GM23338 (cell line): ENCODE measurements at regions not wholly inside any gene's neighbourhood (a gene's known extent, or its start where the extent isn't known, plus 50 kb on each side); places are given as distances from the start of the nearest gene placed in this dataset.
"Not testable (repeated sequence)": the region's sequence is repeated elsewhere in the genome, so short reads cannot be mapped to it uniquely, and the experiment has no call there.

Source experiments
- ATAC-seq: fragments of 200-7000 bp; cut with Tn5 transposase; 3 replicates; pipeline ENCODE4 v1.9.1; 2020
- DNase-seq: peaks from one replicate; pipeline ENCODE4 v3.0.0-alpha.2; 2015; ENCODE audit warnings: low spot score
- H2AFZ ChIP-seq: fragments of 200-600 bp; sonication (generic); 2 replicates; pipeline ENCODE4 v1.8.0; 2016; ENCODE audit warnings: antibody characterized with exemption, mild to moderate bottlenecking, moderate library complexity
- H3F3A ChIP-seq: fragments of 200-600 bp; sonication (generic); replicated peaks from 2 replicates; pipeline ENCODE4 v1.8.0; 2017; ENCODE audit warnings: antibody characterized with exemption, mixed run types, low read depth
- H3K27ac ChIP-seq: fragments of 200-600 bp; sonication (generic); 2 replicates; pipeline ENCODE4 v1.6.1; 2016; ENCODE audit warnings: low read depth
- H3K27me3 ChIP-seq: fragments of 200-600 bp; sonication (generic); 2 replicates; pipeline ENCODE4 v1.8.0; 2016; ENCODE audit warnings: mild to moderate bottlenecking, mixed run types, moderate library complexity; ENCODE audit not compliant: insufficient read depth
- H3K36me3 ChIP-seq: fragments of 200-600 bp; sonication (generic); 2 replicates; pipeline ENCODE4 v1.8.0; 2016; ENCODE audit warnings: mild to moderate bottlenecking; ENCODE audit not compliant: insufficient read depth
- H3K4me1 ChIP-seq: fragments of 200-600 bp; sonication (generic); 2 replicates; pipeline ENCODE4 v1.8.0; 2016; ENCODE audit warnings: mild to moderate bottlenecking, moderate library complexity; ENCODE audit not compliant: insufficient read depth
- H3K4me2 ChIP-seq: fragments of 200-600 bp; sonication (generic); 2 replicates; pipeline ENCODE4 v1.7.1; 2017; ENCODE audit warnings: mixed run types
- H3K4me3 ChIP-seq: fragments of 200-600 bp; sonication (generic); 2 replicates; pipeline ENCODE4 v1.6.1; 2016; ENCODE audit warnings: mixed run types
- H3K79me2 ChIP-seq: fragments of 200-600 bp; sonication (generic); replicated peaks from 2 replicates; pipeline ENCODE4 v1.8.0; 2017; ENCODE audit warnings: mild to moderate bottlenecking; ENCODE audit not compliant: insufficient read depth
- H3K9me2 ChIP-seq: fragments of 200-600 bp; sonication (generic); 2 replicates; pipeline ENCODE4 v1.8.0; 2017; ENCODE audit not compliant: insufficient read depth
- H4K20me1 ChIP-seq: fragments of 200-600 bp; sonication (generic); replicated peaks from 2 replicates; pipeline ENCODE4 v1.8.0; 2017; ENCODE audit warnings: mild to moderate bottlenecking; ENCODE audit not compliant: insufficient read depth
- H3K27ac Mint-ChIP-seq: 2 replicates; pipeline ENCODE4 v1.8.0; 2020; ENCODE audit warnings: inconsistent platforms, mild to moderate bottlenecking, moderate library complexity, mixed read lengths
- H3K27me3 Mint-ChIP-seq: 3 replicates; pipeline ENCODE4 v1.8.0; 2022; ENCODE audit warnings: low read depth, mild to moderate bottlenecking, moderate library complexity, mixed read lengths, inconsistent platforms; ENCODE audit not compliant: insufficient read depth, poor library complexity
- H3K36me3 Mint-ChIP-seq: 3 replicates; pipeline ENCODE4 v1.8.0; 2021; ENCODE audit warnings: low read depth, mild to moderate bottlenecking, inconsistent platforms, moderate library complexity, mixed read lengths
- H3K4me1 Mint-ChIP-seq: 3 replicates; pipeline ENCODE4 v1.8.0; 2020; ENCODE audit warnings: mild to moderate bottlenecking, inconsistent platforms, mixed read lengths
- H3K4me3 Mint-ChIP-seq: 3 replicates; pipeline ENCODE4 v1.8.0; 2021; ENCODE audit warnings: moderate library complexity, mild to moderate bottlenecking, inconsistent platforms, mixed read lengths
- H3K9me3 Mint-ChIP-seq: 3 replicates; pipeline ENCODE4 v1.8.0; 2020; ENCODE audit warnings: moderate library complexity, mild to moderate bottlenecking, inconsistent platforms, mixed read lengths
- EZH2 ChIP-seq: fragments of 200-600 bp; sonication (generic); IDR thresholded peaks from one replicate; pipeline ENCODE4 v1.8.0; 2017; ENCODE audit warnings: antibody characterized with exemption, mild to moderate bottlenecking, low read depth; ENCODE audit not compliant: unreplicated experiment
- JUNB ChIP-seq: IDR thresholded peaks from one replicate; pipeline ENCODE4 v1.6.1; 2016; ENCODE audit warnings: antibody characterized with exemption; ENCODE audit not compliant: unreplicated experiment
- NANOG ChIP-seq: IDR thresholded peaks from 2 replicates; pipeline ENCODE4 v1.6.1; 2016; ENCODE audit warnings: antibody characterized with exemption, borderline replicate concordance
- STAT1 ChIP-seq: IDR thresholded peaks from one replicate; pipeline ENCODE4 v1.6.1; 2016; ENCODE audit warnings: antibody characterized with exemption; ENCODE audit not compliant: unreplicated experiment
- ZNF114 ChIP-seq: fragments of 250-450 bp; sonication (Bioruptor Pico); IDR thresholded peaks from 2 replicates; pipeline ENCODE4 v1.5.0; 2020; ENCODE audit warnings: mild to moderate bottlenecking, moderate library complexity
- TF ChIP-seq, protein P1 (sequence below), 2 experiments: fragments of 200-600 bp in 1 of 2; sonication (generic) in 1 of 2; conservative IDR thresholded peaks; 2 replicates each; pipeline versions ENCODE4 v1.5.1 to v1.6.1; 2016 to 2017; ENCODE audit warnings: antibody characterized with exemption in 2 of 2, low read depth in 2 of 2, mild to moderate bottlenecking in 2 of 2, moderate library complexity in 1 of 2
- TF ChIP-seq, protein P2 (sequence below): IDR thresholded peaks from 2 replicates; pipeline ENCODE4 v1.6.1; 2016; ENCODE audit warnings: antibody characterized with exemption
- TF ChIP-seq, protein P3 (sequence below): fragments of 250-450 bp; sonication (Bioruptor Pico); IDR thresholded peaks from 2 replicates; pipeline ENCODE4 v1.5.0; 2020; ENCODE audit warnings: mild to moderate bottlenecking, moderate library complexity

DNA sequence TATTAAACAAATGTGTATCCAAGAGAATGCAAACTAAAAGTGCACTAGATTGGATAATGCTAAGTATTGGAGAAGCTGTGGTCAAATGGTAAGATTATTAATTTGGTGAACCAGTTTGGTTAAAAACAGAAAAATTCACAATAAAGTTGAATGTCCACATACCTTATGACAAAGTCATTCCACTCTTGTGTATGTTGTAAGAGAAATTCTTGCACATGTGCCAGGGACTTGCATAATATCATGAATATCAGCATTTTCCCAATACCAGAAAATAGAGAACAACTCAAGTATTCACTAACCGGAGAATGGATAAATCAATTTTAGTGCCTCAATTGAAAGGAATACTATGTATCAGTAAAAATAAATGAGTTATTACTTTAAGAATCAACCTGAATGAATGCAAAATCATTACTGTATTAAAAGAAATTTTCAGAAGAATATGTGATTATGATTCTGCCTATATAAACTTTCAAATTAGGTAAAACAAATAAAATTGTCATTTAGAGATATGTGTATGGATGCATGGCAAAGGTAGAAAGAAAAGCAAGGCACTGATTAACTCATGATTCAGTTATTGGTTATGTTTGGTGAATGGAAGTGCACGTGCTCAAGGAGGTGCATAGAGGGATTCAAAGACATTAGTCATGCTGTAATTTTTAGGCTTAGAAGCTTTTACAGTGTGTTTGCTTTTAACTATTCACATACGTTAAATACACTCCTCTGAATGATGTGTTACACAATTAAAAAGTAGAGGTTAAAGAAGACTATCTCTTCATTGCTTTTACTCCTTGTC, 217.4 kb upstream of the KCNK2 start:
- H3K36me3 Mint-ChIP-seq = peaks cover 8% of the 10 kb centered on the region; the same call in 2 of the 3 replicates
- H3K4me2 ChIP-seq = no peak overlapping the region
- H3K79me2 ChIP-seq = no peaks in the 10 kb centered on the region
- H3K4me1 ChIP-seq = no peaks in the 10 kb centered on the region
- H3K4me3 Mint-ChIP-seq = no peak overlapping the region
- no peaks in the 10 kb centered on the region for H4K20me1 ChIP-seq
- H3K9me2 ChIP-seq = no peaks in the 10 kb centered on the region
- no peak overlapping the region for H2AFZ ChIP-seq
- no peaks in the 10 kb centered on the region; the same call in 1 of the 2 replicates for H3K36me3 ChIP-seq
- peaks cover 8% of the 10 kb centered on the region for H3K9me3 Mint-ChIP-seq
- no peak overlapping the region for H3K27ac ChIP-seq
- H3K27me3 ChIP-seq = no peaks in the 10 kb centered on the region
- no peak overlapping the region for H3K4me3 ChIP-seq
- no peaks in the 10 kb centered on the region for H3K27me3 Mint-ChIP-seq
- H3F3A ChIP-seq = no peaks in the 10 kb centered on the region
- no peak overlapping the region for H3K27ac Mint-ChIP-seq
- ATAC-seq = no peak
- H3K4me1 Mint-ChIP-seq = no peaks in the 10 kb centered on the region
- DNase-seq = no peak
- TF ChIP-seq, protein P1, sequence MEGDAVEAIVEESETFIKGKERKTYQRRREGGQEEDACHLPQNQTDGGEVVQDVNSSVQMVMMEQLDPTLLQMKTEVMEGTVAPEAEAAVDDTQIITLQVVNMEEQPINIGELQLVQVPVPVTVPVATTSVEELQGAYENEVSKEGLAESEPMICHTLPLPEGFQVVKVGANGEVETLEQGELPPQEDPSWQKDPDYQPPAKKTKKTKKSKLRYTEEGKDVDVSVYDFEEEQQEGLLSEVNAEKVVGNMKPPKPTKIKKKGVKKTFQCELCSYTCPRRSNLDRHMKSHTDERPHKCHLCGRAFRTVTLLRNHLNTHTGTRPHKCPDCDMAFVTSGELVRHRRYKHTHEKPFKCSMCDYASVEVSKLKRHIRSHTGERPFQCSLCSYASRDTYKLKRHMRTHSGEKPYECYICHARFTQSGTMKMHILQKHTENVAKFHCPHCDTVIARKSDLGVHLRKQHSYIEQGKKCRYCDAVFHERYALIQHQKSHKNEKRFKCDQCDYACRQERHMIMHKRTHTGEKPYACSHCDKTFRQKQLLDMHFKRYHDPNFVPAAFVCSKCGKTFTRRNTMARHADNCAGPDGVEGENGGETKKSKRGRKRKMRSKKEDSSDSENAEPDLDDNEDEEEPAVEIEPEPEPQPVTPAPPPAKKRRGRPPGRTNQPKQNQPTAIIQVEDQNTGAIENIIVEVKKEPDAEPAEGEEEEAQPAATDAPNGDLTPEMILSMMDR (conservative IDR thresholded peaks at IDR 0.05; ENCODE audit: low read depth in 2 of 2) = no peak
- TF ChIP-seq, protein P2, sequence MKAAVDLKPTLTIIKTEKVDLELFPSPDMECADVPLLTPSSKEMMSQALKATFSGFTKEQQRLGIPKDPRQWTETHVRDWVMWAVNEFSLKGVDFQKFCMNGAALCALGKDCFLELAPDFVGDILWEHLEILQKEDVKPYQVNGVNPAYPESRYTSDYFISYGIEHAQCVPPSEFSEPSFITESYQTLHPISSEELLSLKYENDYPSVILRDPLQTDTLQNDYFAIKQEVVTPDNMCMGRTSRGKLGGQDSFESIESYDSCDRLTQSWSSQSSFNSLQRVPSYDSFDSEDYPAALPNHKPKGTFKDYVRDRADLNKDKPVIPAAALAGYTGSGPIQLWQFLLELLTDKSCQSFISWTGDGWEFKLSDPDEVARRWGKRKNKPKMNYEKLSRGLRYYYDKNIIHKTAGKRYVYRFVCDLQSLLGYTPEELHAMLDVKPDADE = no peak
- no peak for TF ChIP-seq EZH2
- no peak for TF ChIP-seq ZNF114 (CRISPR knock-in tag)
- TF ChIP-seq, protein P3, sequence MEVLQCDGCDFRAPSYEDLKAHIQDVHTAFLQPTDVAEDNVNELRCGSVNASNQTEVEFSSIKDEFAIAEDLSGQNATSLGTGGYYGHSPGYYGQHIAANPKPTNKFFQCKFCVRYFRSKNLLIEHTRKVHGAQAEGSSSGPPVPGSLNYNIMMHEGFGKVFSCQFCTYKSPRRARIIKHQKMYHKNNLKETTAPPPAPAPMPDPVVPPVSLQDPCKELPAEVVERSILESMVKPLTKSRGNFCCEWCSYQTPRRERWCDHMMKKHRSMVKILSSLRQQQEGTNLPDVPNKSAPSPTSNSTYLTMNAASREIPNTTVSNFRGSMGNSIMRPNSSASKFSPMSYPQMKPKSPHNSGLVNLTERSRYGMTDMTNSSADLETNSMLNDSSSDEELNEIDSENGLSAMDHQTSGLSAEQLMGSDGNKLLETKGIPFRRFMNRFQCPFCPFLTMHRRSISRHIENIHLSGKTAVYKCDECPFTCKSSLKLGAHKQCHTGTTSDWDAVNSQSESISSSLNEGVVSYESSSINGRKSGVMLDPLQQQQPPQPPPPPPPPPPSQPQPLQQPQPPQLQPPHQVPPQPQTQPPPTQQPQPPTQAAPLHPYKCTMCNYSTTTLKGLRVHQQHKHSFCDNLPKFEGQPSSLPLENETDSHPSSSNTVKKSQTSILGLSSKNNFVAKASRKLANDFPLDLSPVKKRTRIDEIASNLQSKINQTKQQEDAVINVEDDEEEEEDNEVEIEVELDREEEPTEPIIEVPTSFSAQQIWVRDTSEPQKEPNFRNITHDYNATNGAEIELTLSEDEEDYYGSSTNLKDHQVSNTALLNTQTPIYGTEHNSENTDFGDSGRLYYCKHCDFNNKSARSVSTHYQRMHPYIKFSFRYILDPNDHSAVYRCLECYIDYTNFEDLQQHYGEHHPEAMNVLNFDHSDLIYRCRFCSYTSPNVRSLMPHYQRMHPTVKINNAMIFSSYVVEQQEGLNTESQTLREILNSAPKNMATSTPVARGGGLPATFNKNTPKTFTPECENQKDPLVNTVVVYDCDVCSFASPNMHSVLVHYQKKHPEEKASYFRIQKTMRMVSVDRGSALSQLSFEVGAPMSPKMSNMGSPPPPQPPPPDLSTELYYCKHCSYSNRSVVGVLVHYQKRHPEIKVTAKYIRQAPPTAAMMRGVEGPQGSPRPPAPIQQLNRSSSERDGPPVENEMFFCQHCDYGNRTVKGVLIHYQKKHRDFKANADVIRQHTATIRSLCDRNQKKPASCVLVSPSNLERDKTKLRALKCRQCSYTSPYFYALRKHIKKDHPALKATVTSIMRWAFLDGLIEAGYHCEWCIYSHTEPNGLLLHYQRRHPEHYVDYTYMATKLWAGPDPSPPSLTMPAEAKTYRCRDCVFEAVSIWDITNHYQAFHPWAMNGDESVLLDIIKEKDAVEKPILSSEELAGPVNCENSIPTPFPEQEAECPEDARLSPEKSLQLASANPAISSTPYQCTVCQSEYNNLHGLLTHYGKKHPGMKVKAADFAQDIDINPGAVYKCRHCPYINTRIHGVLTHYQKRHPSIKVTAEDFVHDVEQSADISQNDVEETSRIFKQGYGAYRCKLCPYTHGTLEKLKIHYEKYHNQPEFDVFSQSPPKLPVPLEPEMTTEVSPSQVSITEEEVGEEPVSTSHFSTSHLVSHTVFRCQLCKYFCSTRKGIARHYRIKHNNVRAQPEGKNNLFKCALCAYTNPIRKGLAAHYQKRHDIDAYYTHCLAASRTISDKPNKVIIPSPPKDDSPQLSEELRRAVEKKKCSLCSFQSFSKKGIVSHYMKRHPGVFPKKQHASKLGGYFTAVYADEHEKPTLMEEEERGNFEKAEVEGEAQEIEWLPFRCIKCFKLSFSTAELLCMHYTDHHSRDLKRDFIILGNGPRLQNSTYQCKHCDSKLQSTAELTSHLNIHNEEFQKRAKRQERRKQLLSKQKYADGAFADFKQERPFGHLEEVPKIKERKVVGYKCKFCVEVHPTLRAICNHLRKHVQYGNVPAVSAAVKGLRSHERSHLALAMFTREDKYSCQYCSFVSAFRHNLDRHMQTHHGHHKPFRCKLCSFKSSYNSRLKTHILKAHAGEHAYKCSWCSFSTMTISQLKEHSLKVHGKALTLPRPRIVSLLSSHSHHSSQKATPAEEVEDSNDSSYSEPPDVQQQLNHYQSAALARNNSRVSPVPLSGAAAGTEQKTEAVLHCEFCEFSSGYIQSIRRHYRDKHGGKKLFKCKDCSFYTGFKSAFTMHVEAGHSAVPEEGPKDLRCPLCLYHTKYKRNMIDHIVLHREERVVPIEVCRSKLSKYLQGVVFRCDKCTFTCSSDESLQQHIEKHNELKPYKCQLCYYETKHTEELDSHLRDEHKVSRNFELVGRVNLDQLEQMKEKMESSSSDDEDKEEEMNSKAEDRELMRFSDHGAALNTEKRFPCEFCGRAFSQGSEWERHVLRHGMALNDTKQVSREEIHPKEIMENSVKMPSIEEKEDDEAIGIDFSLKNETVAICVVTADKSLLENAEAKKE (CRISPR knock-in tag) = no peak
- no peak for TF ChIP-seq STAT1
- TF ChIP-seq JUNB = no peak
- TF ChIP-seq NANOG = no peak

DNA sequence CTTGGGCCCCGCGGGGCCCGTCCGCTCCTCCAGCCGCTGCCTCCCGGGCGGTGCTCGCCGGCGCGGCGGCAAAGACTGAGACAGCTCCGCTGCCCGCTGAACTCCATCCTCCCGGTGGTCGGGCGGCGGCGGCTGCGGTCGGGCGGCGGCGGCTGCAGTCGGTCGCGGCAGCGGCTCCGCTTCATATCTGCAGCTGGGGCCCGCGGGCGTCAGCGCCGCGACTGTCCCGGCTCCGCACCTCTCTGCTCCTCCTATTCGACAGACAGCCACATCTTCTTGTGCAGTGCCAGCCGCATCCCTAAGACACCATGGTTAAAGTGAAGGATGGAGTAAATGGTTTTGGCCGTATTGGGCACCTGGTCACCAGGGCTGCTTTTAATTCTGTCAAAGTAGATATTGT, 212.1 kb upstream of the KCNK2 start:
- H3K4me3 ChIP-seq, H3K27ac ChIP-seq, H3K9me2 ChIP-seq, H4K20me1 ChIP-seq, H3K4me3 Mint-ChIP-seq, H2AFZ ChIP-seq, H3K27ac Mint-ChIP-seq, ATAC-seq, H3K27me3 Mint-ChIP-seq, H3F3A ChIP-seq, H3K36me3 ChIP-seq, H3K79me2 ChIP-seq, H3K4me1 Mint-ChIP-seq, H3K4me2 ChIP-seq, H3K4me1 ChIP-seq, H3K27me3 ChIP-seq, DNase-seq: not testable (repeated sequence)
- Mint-ChIP-seq H3K36me3 (peaks cover 19% of the 10 kb centered on the region), H3K9me3 (peaks cover 20% of the 10 kb centered on the region)
